Mesothelial cell of epicardium (in vitro differentiated cells): ENCODE measurements at regions not wholly inside any gene's neighbourhood (a gene's known extent, or its start where the extent isn't known, plus 50 kb on each side); places are given as distances from the start of the nearest gene placed in this dataset.

ENCODE experiments used
- DNase-seq, 2 experiments: peaks; one replicate each; pipeline ENCODE4 v3.0.0; 2021; ENCODE audit warnings: low spot score in 2 of 2; ENCODE audit not compliant: unreplicated experiment in 2 of 2
- H3K27ac Mint-ChIP-seq: 2 replicates; pipeline ENCODE4 v1.8.0; 2021; ENCODE audit warnings: mixed read lengths
- H3K27me3 Mint-ChIP-seq: 2 replicates; pipeline ENCODE4 v1.8.0; 2021; ENCODE audit warnings: low read depth, mixed read lengths
- H3K36me3 Mint-ChIP-seq: 2 replicates; pipeline ENCODE4 v1.8.0; 2021; ENCODE audit warnings: mixed read lengths
- H3K4me1 Mint-ChIP-seq: 2 replicates; pipeline ENCODE4 v1.8.0; 2021; ENCODE audit warnings: mixed read lengths
- H3K4me3 Mint-ChIP-seq: 2 replicates; pipeline ENCODE4 v1.8.0; 2021; ENCODE audit warnings: mild to moderate bottlenecking, moderate library complexity, mixed read lengths
- H3K9me3 Mint-ChIP-seq: 2 replicates; pipeline ENCODE4 v1.8.0; 2021; ENCODE audit warnings: mixed read lengths
- TF ChIP-seq, protein P1 (sequence below): fragments of 200-600 bp; sonication (generic); IDR thresholded peaks from one replicate; pipeline ENCODE4 v1.5.0; 2021; ENCODE audit warnings: antibody characterized with exemption; ENCODE audit not compliant: unreplicated experiment

DNA sequence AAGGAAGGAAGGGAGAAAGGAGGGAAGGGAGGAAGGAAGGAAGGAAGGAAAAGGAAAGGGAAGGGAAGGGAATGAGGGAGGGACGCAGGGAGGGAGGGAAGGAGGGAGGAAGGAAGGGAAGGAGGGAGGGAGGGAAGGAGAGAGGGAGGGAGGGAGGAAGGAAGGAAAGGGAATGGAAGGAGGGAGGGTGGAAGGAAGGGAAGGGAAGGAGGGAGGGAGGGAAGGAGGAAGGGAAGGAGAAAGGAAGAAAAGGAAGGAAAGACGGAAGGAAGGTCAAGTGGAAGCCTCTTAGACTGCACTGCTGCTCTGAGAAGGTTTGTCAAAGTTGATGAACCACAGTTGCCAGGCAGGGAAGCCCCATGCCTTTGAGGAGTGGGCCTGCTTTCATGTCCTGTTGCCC, 324.3 kb upstream of the ZFP64 start:
- peaks cover 25% of the 10 kb centered on the region for H3K27me3 Mint-ChIP-seq
- H3K27ac Mint-ChIP-seq = no peak overlapping the region
- DNase-seq = no peak
- H3K4me1 Mint-ChIP-seq = peaks cover 2% of the 10 kb centered on the region
- no peaks in the 10 kb centered on the region for H3K36me3 Mint-ChIP-seq
- TF ChIP-seq, protein P1, sequence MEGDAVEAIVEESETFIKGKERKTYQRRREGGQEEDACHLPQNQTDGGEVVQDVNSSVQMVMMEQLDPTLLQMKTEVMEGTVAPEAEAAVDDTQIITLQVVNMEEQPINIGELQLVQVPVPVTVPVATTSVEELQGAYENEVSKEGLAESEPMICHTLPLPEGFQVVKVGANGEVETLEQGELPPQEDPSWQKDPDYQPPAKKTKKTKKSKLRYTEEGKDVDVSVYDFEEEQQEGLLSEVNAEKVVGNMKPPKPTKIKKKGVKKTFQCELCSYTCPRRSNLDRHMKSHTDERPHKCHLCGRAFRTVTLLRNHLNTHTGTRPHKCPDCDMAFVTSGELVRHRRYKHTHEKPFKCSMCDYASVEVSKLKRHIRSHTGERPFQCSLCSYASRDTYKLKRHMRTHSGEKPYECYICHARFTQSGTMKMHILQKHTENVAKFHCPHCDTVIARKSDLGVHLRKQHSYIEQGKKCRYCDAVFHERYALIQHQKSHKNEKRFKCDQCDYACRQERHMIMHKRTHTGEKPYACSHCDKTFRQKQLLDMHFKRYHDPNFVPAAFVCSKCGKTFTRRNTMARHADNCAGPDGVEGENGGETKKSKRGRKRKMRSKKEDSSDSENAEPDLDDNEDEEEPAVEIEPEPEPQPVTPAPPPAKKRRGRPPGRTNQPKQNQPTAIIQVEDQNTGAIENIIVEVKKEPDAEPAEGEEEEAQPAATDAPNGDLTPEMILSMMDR = no peak
- H3K4me3 Mint-ChIP-seq = no peak overlapping the region
- peaks cover 21% of the 10 kb centered on the region for H3K9me3 Mint-ChIP-seq

DNA sequence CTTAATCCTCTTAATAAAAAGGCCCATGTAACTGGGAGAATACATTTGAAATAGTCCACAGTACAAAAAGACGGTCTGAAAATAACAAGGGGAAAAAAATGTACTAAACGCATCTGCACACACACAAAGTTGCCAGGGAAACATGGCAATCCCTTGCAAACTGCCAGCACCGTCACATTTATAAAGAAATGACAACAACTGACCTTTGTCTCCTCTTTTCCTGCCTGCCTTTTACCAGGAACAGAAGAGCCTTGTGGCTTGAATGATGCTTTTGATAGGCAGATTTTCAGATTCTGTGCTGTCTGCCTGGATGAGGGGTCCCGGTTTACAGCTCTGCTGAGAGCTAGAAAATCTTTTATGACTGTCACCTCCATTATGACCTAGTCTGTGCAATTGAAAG, 308.6 kb upstream of the ZFP64 start:
- Mint-ChIP-seq H3K9me3 (peaks cover 8% of the 10 kb centered on the region), H3K36me3 (no peaks in the 10 kb centered on the region), H3K27me3 (peaks cover 14% of the 10 kb centered on the region), H3K4me1 (peaks cover 10% of the 10 kb centered on the region), H3K4me3 (no peak overlapping the region), H3K27ac (no peak overlapping the region)
- DNase-seq = no peak
- TF ChIP-seq, protein P1 = no peak

DNA sequence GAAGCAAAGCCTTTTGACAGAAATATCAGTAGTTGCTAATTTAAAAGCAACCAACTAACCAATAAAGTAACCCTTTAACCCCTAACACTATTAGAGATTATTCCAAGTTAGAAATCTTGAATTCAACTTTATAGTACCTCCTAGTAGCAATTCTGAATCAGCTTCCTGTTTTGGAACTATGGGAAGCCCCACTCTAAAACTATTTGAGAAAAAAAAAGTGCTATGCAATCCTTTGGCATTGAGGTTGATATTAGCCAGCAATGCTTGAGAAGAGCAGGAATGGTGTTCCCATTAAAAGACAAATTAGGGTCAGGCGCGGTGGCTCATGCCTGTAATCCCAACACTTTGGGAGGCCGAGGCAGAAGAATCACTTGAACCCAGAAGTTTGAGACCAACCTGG, 306.2 kb upstream of the ZFP64 start:
- Mint-ChIP-seq H3K27ac (no peak overlapping the region), H3K4me3 (no peak overlapping the region), H3K27me3 (peaks cover 2% of the 10 kb centered on the region), H3K36me3 (no peaks in the 10 kb centered on the region), H3K9me3 (no peaks in the 10 kb centered on the region), H3K4me1 (peaks cover 30% of the 10 kb centered on the region)
- no peak for DNase-seq
- TF ChIP-seq, protein P1 = no peak

DNA sequence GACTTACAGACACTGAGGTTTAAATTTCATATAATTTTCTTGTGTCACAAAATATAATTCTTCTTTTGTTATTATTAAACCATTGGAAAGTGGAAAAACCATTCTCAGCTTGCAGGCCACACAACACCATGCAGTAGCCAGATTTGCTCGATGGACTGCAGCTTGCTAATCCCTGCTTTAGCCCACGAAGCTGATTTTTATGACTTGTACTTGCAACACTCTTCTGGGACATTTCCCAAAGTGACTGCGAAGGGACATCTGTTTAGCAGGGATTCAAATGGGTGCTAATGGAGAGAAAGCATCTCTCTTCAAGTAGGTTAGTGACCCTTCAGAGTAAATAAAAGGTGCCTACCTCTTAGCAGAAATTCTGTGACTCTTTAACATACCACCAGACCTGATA, 304.6 kb upstream of the ZFP64 start:
- Mint-ChIP-seq H3K4me3 (no peak overlapping the region), H3K27me3 (no peaks in the 10 kb centered on the region), H3K9me3 (peaks cover under 1% of the 10 kb centered on the region), H3K4me1 (peaks cover 36% of the 10 kb centered on the region), H3K36me3 (no peaks in the 10 kb centered on the region), H3K27ac (no peak overlapping the region)
- no peak for DNase-seq
- TF ChIP-seq, protein P1 = no peak

DNA sequence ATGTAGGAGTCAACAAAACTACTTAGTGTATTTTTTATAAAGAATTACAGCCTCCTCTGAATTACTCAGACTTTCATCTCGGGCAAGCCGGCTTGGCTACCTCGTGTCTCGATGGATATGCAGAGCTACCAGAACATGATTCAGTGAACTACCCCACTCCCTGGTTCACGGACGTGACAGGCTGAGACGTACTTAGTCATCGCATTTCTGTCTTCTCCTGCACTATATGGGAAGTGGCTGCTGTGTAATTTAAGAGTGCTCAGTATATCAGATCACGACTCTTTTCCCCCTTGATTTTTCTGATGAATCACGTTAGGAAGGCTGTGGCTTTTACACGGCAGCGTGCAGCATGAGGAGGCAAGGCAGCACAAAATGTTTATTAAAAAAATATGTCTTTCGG, 302.7 kb upstream of the ZFP64 start:
- H3K4me3 Mint-ChIP-seq = peak overlapping the region; percentile 45
- H3K9me3 Mint-ChIP-seq = peaks cover 6% of the 10 kb centered on the region
- H3K27ac Mint-ChIP-seq = peak overlapping the region; percentile 84
- TF ChIP-seq, protein P1 = no peak
- H3K4me1 Mint-ChIP-seq = peaks cover 30% of the 10 kb centered on the region
- peak in 1 of 2 experiments; percentile 42 for DNase-seq
- no peaks in the 10 kb centered on the region for H3K27me3 Mint-ChIP-seq
- H3K36me3 Mint-ChIP-seq = no peaks in the 10 kb centered on the region

DNA sequence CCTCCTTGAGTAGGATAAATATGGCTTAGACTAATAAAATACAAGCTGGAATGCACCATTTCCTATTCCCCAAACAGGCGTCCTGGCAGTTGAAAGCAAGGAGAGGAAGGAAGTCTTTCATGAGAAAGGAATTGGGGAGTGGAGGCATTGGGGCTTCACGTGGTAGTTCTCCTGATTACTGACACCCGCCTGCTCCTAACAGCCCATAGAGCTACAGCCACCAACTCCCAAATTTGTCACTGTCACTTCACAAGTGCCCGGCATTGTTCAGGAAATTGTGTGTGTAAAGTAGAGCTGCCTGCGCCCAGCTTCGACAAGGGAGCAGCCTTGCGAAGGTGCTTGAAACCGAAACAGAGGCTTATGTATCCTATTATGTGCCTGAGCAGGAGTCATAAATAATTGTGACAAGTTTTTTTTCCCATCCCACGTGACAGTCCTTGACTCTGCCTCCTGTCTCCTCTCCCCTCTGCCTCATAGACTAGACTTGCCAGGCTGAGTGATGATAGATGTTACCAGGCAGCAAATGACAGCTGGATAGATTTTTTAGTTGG, 301.7 kb upstream of the ZFP64 start:
- H3K27me3 Mint-ChIP-seq = no peaks in the 10 kb centered on the region
- DNase-seq = peak in 1 of 2 experiments; percentile 41
- TF ChIP-seq, protein P1 = no peak
- peak overlapping the region; percentile 80 for H3K27ac Mint-ChIP-seq
- peaks cover 30% of the 10 kb centered on the region for H3K4me1 Mint-ChIP-seq
- H3K9me3 Mint-ChIP-seq = peaks cover 6% of the 10 kb centered on the region
- H3K36me3 Mint-ChIP-seq = no peaks in the 10 kb centered on the region
- H3K4me3 Mint-ChIP-seq = peak overlapping the region; percentile 46
